Loucy (cell line): ENCODE measurements at regions not wholly inside any gene's neighbourhood (a gene's known extent, or its start where the extent isn't known, plus 50 kb on each side); places are given as distances from the start of the nearest gene placed in this dataset.

Experiments
- H2AFZ ChIP-seq: fragments of 200-600 bp; sonication (generic); 2 replicates; pipeline ENCODE4 v1.6.0; 2016; ENCODE audit warnings: antibody characterized with exemption, mild to moderate bottlenecking, low read length, moderate library complexity
- H3F3A ChIP-seq: fragments of 200-600 bp; 2 replicates; pipeline ENCODE4 v1.6.0; 2016; ENCODE audit warnings: antibody characterized with exemption, low read depth, mild to moderate bottlenecking
- H3K27me3 ChIP-seq: fragments of 200-600 bp; sonication (generic); 2 replicates; pipeline ENCODE4 v1.6.1; 2014; ENCODE audit warnings: low read length, mild to moderate bottlenecking; ENCODE audit not compliant: insufficient read depth, poor library complexity, severe bottlenecking
- H3K36me3 ChIP-seq: fragments of 200-600 bp; sonication (generic); 2 replicates; pipeline ENCODE4 v1.6.1; 2016; ENCODE audit warnings: low read length; ENCODE audit not compliant: insufficient read depth
- H3K4me1 ChIP-seq: fragments of 200-600 bp; sonication (generic); 2 replicates; pipeline ENCODE4 v1.5.1; 2014; ENCODE audit warnings: low read length, mild to moderate bottlenecking; ENCODE audit not compliant: insufficient read depth, poor library complexity, severe bottlenecking
- H3K4me2 ChIP-seq: fragments of 200-600 bp; sonication (generic); 2 replicates; pipeline ENCODE4 v1.6.0; 2014; ENCODE audit warnings: antibody characterized with exemption, low read length, low read depth, mild to moderate bottlenecking; ENCODE audit not compliant: poor library complexity, severe bottlenecking
- H3K4me3 ChIP-seq: fragments of 200-600 bp; sonication (generic); 2 replicates; pipeline ENCODE4 v1.5.1; 2014; ENCODE audit warnings: low read length, mild to moderate bottlenecking, mixed read lengths; ENCODE audit not compliant: poor library complexity, severe bottlenecking
- H3K79me2 ChIP-seq: fragments of 200-600 bp; sonication (generic); 2 replicates; pipeline ENCODE4 v1.6.1; 2014; ENCODE audit warnings: low read length; ENCODE audit not compliant: insufficient read depth
- H3K9ac ChIP-seq: fragments of 200-600 bp; sonication (generic); 2 replicates; pipeline ENCODE4 v1.6.0; 2014; ENCODE audit warnings: mild to moderate bottlenecking, low read depth, low read length, moderate library complexity; ENCODE audit not compliant: poor library complexity, severe bottlenecking
- H3K9me2 ChIP-seq: fragments of 200-600 bp; sonication (generic); replicated peaks from 2 replicates; pipeline ENCODE4 v1.6.1; 2016; ENCODE audit warnings: low read depth, low read length, mixed read lengths
- H3K9me3 ChIP-seq: fragments of 200-600 bp; sonication (generic); 2 replicates; pipeline ENCODE4 v1.6.1; 2014; ENCODE audit warnings: mild to moderate bottlenecking, antibody characterized with exemption, low read length, low read depth; ENCODE audit not compliant: insufficient read depth
- H4K20me1 ChIP-seq: fragments of 200-600 bp; sonication (generic); 2 replicates; pipeline ENCODE4 v1.6.0; 2014; ENCODE audit warnings: antibody characterized with exemption, low read length, mild to moderate bottlenecking; ENCODE audit not compliant: insufficient read depth, poor library complexity, severe bottlenecking
- EZH2phosphoT487 ChIP-seq: fragments of 200-600 bp; IDR thresholded peaks from 2 replicates; pipeline ENCODE4 v1.6.1; 2018; ENCODE audit warnings: antibody characterized with exemption, mild to moderate bottlenecking, moderate library complexity, borderline replicate concordance
- TF ChIP-seq, protein P1 (sequence below): fragments of 200-600 bp; sonication (generic); conservative IDR thresholded peaks from 2 replicates; pipeline ENCODE4 v1.5.1; 2014; ENCODE audit warnings: mild to moderate bottlenecking, antibody characterized with exemption, low read length

DNA sequence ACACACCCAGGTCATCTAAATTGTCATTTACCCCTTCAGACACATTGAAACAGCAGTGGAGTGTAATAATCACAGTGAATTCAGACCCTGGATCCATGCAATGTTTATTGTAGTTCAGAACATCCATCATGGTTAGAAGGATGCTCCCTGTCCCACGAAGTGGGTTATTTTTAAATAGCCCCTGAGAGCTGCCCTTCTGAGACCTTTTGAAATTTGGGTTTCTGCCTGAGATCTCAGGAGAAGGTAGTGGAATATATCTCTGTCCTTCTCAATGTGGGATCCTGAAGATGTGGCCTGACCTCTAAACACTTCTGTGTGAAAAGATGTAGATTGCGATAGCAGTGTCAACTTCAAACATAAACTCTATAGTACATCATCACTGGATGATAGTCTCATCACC is 1080.6 kb downstream of the TMEM121 start:
- H2AFZ ChIP-seq, result no peak overlapping the region
- H3K36me3 ChIP-seq, result no peaks in the 10 kb centered on the region
- H3K4me3 ChIP-seq, result no peak overlapping the region
- no peaks in the 10 kb centered on the region for H3F3A ChIP-seq
- no peak overlapping the region for H3K4me2 ChIP-seq
- no peaks in the 10 kb centered on the region for H3K9me2 ChIP-seq
- H4K20me1 ChIP-seq, result no peaks in the 10 kb centered on the region
- H3K27me3 ChIP-seq, result no peaks in the 10 kb centered on the region
- H3K4me1 ChIP-seq, result peaks cover 32% of the 10 kb centered on the region
- no peaks in the 10 kb centered on the region for H3K9me3 ChIP-seq
- H3K9ac ChIP-seq, result peak overlapping the region; percentile 44
- TF ChIP-seq EZH2phosphoT487, result no peak
- TF ChIP-seq, protein P1, sequence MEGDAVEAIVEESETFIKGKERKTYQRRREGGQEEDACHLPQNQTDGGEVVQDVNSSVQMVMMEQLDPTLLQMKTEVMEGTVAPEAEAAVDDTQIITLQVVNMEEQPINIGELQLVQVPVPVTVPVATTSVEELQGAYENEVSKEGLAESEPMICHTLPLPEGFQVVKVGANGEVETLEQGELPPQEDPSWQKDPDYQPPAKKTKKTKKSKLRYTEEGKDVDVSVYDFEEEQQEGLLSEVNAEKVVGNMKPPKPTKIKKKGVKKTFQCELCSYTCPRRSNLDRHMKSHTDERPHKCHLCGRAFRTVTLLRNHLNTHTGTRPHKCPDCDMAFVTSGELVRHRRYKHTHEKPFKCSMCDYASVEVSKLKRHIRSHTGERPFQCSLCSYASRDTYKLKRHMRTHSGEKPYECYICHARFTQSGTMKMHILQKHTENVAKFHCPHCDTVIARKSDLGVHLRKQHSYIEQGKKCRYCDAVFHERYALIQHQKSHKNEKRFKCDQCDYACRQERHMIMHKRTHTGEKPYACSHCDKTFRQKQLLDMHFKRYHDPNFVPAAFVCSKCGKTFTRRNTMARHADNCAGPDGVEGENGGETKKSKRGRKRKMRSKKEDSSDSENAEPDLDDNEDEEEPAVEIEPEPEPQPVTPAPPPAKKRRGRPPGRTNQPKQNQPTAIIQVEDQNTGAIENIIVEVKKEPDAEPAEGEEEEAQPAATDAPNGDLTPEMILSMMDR, result no peak
- no peaks in the 10 kb centered on the region for H3K79me2 ChIP-seq

DNA sequence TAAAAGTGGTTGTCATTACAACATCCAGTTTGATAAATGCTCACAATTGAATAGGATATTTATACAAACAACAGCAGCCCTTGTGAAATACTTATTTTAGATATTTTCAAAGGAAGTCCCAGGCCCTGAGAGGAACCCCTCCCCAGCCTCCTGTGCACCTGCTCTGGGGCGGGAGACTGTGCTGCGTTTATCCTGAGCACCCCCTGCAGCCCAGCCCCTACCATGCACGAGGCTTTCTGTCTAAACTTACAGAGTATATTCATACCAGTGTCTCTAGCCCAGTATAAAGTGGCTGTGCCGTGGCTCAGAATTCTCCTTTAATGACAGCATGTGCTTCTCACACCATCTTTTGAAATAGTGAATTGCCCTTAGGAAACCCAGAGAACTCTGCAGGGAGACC is 1084.3 kb downstream of the TMEM121 start:
- Histone ChIP-seq H3K4me1 (peaks cover 38% of the 10 kb centered on the region), H3K36me3 (no peaks in the 10 kb centered on the region), H3K4me2 (no peak overlapping the region), H3K4me3 (no peak overlapping the region), H3K9me3 (no peaks in the 10 kb centered on the region), H3K9ac (no peak overlapping the region), H3F3A (no peaks in the 10 kb centered on the region), H4K20me1 (no peaks in the 10 kb centered on the region), H3K27me3 (no peaks in the 10 kb centered on the region), H3K79me2 (no peaks in the 10 kb centered on the region), H2AFZ (no peak overlapping the region), H3K9me2 (no peaks in the 10 kb centered on the region)
- TF ChIP-seq, protein P1, result no peak
- no peak for TF ChIP-seq EZH2phosphoT487

DNA sequence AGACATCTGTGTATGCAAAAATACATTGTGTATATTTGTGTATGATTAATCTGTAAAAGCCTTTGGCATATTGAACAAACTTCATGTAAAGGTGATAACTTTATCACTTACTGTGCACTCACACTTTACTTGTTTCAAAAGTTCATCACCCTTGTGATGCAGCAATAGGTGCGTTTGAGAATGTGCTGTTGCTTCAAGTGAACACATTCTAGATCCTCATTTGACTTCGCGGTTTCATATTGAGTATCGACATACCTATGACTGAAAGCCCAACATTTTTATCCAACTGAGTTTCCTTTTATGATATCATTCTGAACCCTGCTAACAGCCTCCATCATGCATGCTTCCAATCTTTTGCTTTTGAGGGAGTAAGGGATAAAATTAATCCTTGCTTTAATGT is 1086.9 kb downstream of the TMEM121 start:
- H3K4me2 ChIP-seq, result no peak overlapping the region
- H3F3A ChIP-seq, result no peaks in the 10 kb centered on the region
- no peaks in the 10 kb centered on the region for H3K79me2 ChIP-seq
- H3K4me3 ChIP-seq, result no peak overlapping the region
- H3K9ac ChIP-seq, result no peak overlapping the region
- TF ChIP-seq, protein P1, result no peak
- no peak for TF ChIP-seq EZH2phosphoT487
- H3K9me2 ChIP-seq, result no peaks in the 10 kb centered on the region
- no peak overlapping the region for H2AFZ ChIP-seq
- peaks cover 28% of the 10 kb centered on the region for H3K4me1 ChIP-seq
- H3K9me3 ChIP-seq, result 0 out of 2 replicates have a peak, but pooled peaks cover 3% of the 10 kb centered on the region
- H3K27me3 ChIP-seq, result no peaks in the 10 kb centered on the region
- H4K20me1 ChIP-seq, result no peaks in the 10 kb centered on the region
- H3K36me3 ChIP-seq, result no peaks in the 10 kb centered on the region
